ENCODE measurements at regions not wholly inside any gene's neighbourhood (a gene's known extent, or its start where the extent isn't known, plus 50 kb on each side); places are given as distances from the start of the nearest gene placed in this dataset.

- no peak for FAIRE-seq
- in situ Hi-C loops (cut with MboI) = no loop called here
Measured at GRCh38 chr6:122068291-122068769, 331.1 kb upstream of the HSF2 start.

More at GRCh38 chr6:122068291-122068769, 331.1 kb upstream of the HSF2 start:
- no peaks in the 10 kb centered on the region for H3K9me3 ChIP-seq (replicated peaks; ENCODE audit: control insufficient read depth, insufficient read depth, low read depth, low read length)
- DNase-seq (ENCODE audit: extremely low read depth in 1 of 4, low spot score in 3 of 4) (no peak), ATAC-seq (no peak)
- H3K9me1 ChIP-seq (ENCODE audit: control insufficient read depth, insufficient read depth, low read length) = no peaks in the 10 kb centered on the region
- H3K79me2 ChIP-seq (ENCODE audit: control insufficient read depth, insufficient read depth, low read length) = no peaks in the 10 kb centered on the region
- no TSS peak for BruUV-seq (replicated peaks)
- H3K9ac ChIP-seq (ENCODE audit: insufficient read depth in 1 of 2, low read depth in 2 of 2, low read length in 2 of 2) = no peak overlapping the region
- 0% methylated on average over 3 of the region's 3 CpGs for WGBS (ENCODE audit: insufficient coverage, low coverage, missing lambda C conversion rate)
- no peaks in the 10 kb centered on the region for H3K36me3 ChIP-seq (ENCODE audit: control insufficient read depth, insufficient read depth, low read length)
- no peak overlapping the region for H3K4me3 ChIP-seq
- intact Hi-C loops (cut with micrococcal nuclease) = no loop called here
- H3K27me3 ChIP-seq (ENCODE audit: control insufficient read depth in 2 of 2, insufficient read depth in 2 of 2, low read length in 2 of 2) = no peaks in the 10 kb centered on the region
- ChIA-PET POLR2A (no interaction called here), CTCF (ENCODE audit: low intra/inter-chr PET ratio) (no interaction called here)
- H4K20me1 ChIP-seq (replicated peaks; ENCODE audit: control insufficient read depth, insufficient read depth, low read length) = no peaks in the 10 kb centered on the region
- H3K27ac ChIP-seq (ENCODE audit: extremely low read depth, low read depth, low read length) = no peak overlapping the region
- no peak overlapping the region for H3K4me2 ChIP-seq (ENCODE audit: insufficient read depth, low read length)
- TF ChIP-seq ATF1 (CRISPR knock-in tag; IDR thresholded peaks at IDR 0.05) (no peak), ATF1 (tag; IDR thresholded peaks at IDR 0.05) (no peak), GTF2B (IDR thresholded peaks at IDR 0.05; ENCODE audit: extremely low read depth, insufficient read length) (no peak), PCBP1 (IDR thresholded peaks at IDR 0.05; ENCODE audit: low read depth, low read length, poor library complexity, severe bottlenecking) (no peak), BACH1 (tag; IDR thresholded peaks at IDR 0.05) (no peak), NR1H2 (CRISPR knock-in tag; IDR thresholded peaks at IDR 0.05) (no peak), GTF2E2 (tag; IDR thresholded peaks at IDR 0.05) (no peak), RB1 (IDR thresholded peaks at IDR 0.05; ENCODE audit: low read depth) (no peak), PHB2 (IDR thresholded peaks at IDR 0.05; ENCODE audit: low read depth) (no peak), GATA2 (CRISPR knock-in tag; IDR thresholded peaks at IDR 0.05) (no peak), ZNF217 (CRISPR knock-in tag; IDR thresholded peaks at IDR 0.05) (no peak), MED1 (CRISPR knock-in tag; IDR thresholded peaks at IDR 0.05; ENCODE audit: borderline replicate concordance) (no peak), SAFB2 (IDR thresholded peaks at IDR 0.05; ENCODE audit: borderline replicate concordance, low read depth, low read length, severe bottlenecking) (no peak), CEBPB (tag; IDR thresholded peaks at IDR 0.05) (no peak), TAF7 (tag; IDR thresholded peaks at IDR 0.05) (no peak), PRPF4 (IDR thresholded peaks at IDR 0.05; ENCODE audit: insufficient read depth, low read depth, low read length, poor library complexity, severe bottlenecking) (no peak)
- H2AFZ ChIP-seq (ENCODE audit: low read depth, low read length) = no peak overlapping the region
- no peaks in the 10 kb centered on the region for H3K4me1 ChIP-seq (replicated peaks in 1 of 2; ENCODE audit: control insufficient read depth in 2 of 2, insufficient read depth in 2 of 2, low read length in 2 of 2)

Measured in K562 (cell line).